Activated CD4-positive, alpha-beta T cell treated with anti-CD3 and anti-CD28 coated beads, Interleukin-2, Interleukin-4, amounts not matched to agents 100 ng/mL and 50 ng/mL, durations not matched to agents 16 hours and 8 hours (primary cell): ENCODE measurements at regions not wholly inside any gene's neighbourhood (a gene's known extent, or its start where the extent isn't known, plus 50 kb on each side); places are given as distances from the start of the nearest gene placed in this dataset.

Source experiments
- DNase-seq: peaks from one replicate; pipeline ENCODE4 v3.0.0-alpha.2; 2020; ENCODE audit warnings: low spot score

DNA sequence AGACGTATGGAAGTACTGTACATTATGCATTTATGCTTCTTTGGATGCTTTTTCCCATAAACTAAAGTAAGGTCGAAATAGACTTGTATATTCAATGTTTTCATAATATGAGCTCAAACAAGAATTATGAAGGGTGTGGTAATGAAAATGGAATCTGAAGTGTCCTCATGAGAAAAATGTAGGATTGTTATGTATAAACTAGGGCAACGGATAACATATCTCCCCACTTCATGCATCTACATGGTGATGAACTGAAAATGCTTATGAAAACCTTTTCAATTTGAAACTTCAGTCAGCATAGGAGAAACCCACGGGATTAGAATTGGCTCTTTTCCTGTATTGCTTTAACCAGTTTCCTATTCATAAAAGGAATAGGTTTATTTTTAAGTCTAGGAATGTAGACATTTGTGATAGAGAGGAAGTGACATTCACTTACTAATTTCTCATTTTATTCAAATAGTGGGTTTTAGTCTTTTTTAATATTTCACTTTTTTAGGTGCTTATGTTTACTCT lies 608.2 kb upstream of the GCFC2 start:
- DNase-seq: no peak

DNA sequence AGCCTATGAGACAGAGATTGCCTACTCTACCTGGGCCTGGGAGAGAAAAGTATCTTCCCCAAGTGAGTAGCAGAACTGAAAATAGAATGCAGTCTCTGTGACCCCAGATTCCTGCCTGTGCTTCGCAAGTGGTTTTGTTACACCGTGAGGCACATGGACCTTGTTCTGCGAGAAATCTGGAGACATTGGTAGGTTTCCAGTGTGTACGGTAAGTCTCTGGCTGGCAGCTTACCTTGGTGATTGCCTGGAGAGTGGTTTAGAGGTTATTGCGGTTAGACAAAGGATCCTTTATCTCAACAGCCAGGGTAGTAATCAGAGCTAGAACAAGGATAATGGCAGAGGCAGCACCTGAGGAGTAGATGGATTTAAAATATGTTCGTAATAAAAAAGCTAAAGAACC lies 606.0 kb upstream of the GCFC2 start:
- no peak for DNase-seq

- no peak for DNase-seq
Observed at GRCh38 chr2:76314271-76315020, 603.7 kb upstream of the GCFC2 start.

DNA sequence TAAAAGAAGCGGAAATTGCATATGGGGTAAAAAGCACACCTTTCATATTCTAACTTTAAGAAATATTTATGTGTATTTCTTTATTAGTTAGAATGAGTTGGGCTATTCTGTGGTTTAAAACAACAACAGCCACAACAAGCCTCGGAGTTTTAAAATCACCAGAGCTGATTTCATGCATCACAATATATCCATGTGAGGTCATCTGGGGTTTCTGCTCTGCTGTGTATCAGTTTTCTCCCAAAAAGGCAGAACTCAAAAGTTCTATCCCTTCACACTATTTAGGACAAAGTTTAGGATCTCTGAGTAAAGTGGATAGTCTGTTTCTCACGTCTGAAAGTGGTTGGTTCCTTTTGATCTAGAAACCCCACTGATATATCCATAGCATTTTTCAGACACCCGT lies 601.5 kb upstream of the GCFC2 start:
- DNase-seq: no peak

- DNase-seq: no peak
Observed at GRCh38 chr2:76311728-76312127, 601.0 kb upstream of the GCFC2 start.

DNA sequence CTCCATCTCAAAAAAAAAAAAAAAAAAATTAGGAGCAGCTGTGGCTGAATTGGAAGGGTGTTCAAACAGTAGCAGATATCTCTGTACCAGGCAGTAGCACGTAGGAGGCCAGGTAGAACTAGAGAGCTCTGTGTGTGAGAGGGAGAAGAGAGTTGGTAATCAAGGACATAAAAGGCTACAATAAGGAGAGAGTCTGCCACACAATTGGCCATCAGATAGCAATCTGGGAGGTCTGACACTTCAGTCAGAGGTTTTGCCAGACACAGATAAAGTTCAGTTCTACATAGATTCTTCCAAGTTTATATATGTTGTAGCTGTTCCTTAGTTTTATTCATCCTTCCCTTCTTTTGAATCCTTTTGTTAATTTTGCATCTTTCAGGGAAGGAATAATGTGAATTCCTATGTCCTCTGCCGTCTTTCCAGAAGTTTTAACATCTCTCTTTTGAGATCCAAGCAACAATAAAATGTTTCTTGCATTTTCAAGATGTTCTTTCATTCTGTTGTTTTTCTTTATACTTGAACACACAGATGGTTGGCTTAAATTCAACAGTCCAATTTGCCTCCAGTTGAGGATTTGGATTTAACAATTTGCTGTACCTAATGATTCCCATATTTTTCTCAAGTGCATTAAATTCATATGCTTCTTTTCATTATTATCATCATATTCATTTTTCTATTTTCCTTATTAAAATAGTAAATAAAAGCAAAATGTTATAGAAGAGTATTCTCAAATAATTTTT lies 600.3 kb upstream of the GCFC2 start:
- no peak for DNase-seq

- DNase-seq: no peak
Observed at GRCh38 chr2:76307495-76307894, 596.8 kb upstream of the GCFC2 start.

DNA sequence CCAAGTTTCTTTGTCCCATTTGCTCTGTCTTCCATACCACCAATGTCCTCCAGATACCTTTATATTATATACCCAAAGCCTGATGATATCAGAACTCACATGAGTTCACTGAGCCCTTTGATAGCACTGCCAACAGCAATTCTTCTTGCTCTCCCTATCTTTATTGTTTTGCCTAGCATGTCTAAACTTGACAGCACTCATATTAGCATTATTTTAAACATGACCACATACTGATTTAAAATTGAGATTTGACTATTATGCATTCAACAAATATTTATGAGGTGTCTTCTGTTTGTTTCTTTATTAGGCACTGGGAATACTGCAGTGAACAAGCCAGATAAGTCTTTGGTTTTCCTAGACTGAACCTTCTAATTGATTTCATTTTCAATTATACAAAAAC lies 587.3 kb upstream of the GCFC2 start:
- DNase-seq: no peak

DNA sequence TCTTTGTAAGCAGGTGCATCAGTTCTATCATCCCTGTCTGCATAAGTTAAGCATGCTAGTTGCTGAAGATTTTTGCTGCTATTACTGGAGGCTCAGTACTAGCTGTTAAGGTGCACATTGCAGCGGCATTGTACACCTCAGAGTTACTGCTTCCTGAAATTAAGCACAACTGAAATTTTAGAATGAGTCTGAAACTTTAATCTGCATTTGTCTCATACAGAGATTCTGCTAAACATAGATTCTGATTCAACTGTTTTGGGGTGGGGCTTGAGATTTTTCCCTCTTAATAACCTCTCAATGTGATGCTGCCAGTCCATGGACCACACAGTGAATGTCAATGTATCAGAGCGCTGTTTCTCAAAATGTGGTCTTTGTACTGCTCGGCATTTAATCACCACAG lies 585.7 kb upstream of the GCFC2 start:
- DNase-seq: no peak

GRCh38 chr2:76295762-76296161 lies 585.0 kb upstream of the GCFC2 start:
- DNase-seq: no peak

- no peak for DNase-seq
Observed at GRCh38 chr2:76288598-76288997, 577.9 kb upstream of the GCFC2 start.

GRCh38 chr2:76288146-76288545 lies 577.4 kb upstream of the GCFC2 start:
- DNase-seq: no peak

DNA sequence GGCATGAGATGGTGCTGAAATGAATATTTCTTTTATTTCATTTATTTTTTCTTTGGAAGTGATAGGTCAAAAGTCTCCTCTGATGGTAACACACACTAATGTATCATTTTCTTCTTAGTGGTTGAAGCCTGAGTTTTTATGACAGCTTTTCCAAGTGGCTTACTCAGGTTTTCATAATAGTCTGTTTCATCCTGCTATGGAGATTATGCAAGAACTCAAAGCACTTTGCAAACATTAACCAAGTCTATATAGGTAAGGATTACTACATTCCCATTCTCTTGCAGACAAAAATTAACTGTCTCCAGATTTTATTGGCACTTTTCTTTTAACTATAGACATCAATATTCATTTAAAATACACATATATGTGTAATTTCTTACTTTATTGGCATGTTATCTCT lies 572.6 kb upstream of the GCFC2 start:
- no peak for DNase-seq

GRCh38 chr2:76281156-76281841 lies 570.6 kb upstream of the GCFC2 start:
- DNase-seq: no peak

DNA sequence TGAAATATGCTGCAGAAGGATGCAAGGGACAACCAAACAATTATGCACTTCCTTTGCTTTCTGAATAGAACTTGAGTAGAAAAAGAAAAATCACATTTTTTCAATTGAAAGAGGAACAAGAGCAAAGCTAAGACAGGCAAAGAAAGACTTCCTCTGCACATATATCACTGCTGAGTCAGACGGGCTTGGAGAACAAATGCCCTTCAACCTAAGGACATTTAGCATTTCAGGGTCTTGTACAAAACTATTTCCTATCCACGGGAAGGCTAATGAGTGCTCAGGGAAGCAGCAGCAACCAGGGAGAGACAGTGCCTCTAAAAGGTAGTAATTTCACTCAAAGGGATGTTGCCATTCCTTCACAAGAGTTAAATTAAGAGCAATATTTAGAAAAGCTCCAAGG lies 570.0 kb upstream of the GCFC2 start:
- no peak for DNase-seq

DNA sequence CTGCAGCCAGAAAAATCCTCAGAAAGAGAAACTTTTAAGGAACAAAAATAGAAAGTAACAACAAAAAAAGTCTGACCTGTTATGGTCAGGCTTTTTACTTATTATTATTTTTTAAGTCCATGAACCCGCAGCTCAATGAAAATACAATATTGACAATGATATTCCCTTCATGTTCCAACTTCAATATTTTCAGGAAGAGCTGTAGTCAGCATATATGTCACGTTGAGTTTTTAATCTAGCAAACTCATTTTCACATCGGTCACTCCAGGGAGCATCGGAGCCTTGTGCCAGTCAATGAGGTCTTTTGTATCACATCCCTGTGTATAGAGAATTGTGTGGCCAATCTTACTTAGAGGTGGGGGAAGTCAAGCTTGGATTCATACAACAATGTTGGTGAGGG lies 568.4 kb upstream of the GCFC2 start:
- no peak for DNase-seq

- DNase-seq: no peak
Observed at GRCh38 chr2:76275788-76276187, 565.1 kb upstream of the GCFC2 start.

- no peak for DNase-seq
Observed at GRCh38 chr2:76274676-76275075, 564.0 kb upstream of the GCFC2 start.

- no peak for DNase-seq
Observed at GRCh38 chr2:76274160-76274559, 563.4 kb upstream of the GCFC2 start.

DNA sequence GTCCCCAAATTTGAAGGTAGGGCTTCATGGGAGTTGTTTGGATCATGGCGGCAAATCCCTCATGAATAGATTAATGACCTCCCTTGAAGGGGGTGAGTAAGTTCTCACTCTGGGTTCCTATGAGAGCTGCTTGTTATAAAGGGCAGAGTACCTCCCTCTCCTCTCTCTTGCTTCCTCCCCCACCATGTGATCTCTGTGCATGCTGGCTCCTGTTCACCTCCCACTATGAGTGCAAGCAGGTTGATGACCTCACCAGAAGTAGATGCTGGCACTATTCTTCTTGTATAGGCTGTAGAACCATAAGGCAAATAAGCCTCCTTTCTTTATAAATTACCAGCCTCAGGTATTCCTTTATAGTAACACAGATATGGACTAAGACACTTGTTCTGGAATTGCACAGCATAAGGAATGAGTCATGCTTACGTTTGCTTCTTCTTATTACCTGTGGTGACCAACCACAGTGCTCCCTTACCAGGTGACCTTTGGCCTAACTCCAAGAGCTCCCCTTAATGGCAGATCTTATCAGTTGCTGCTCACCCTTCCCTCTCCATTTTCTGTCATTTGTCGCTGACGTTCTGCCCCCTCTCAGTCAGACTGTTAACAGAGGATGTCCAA lies 559.5 kb upstream of the GCFC2 start:
- DNase-seq: no peak

- no peak for DNase-seq
Observed at GRCh38 chr2:76268902-76269620, 558.3 kb upstream of the GCFC2 start.

- DNase-seq: no peak
Observed at GRCh38 chr2:76268484-76268883, 557.8 kb upstream of the GCFC2 start.
